ENCODE measurements at regions not wholly inside any gene's neighbourhood (a gene's known extent, or its start where the extent isn't known, plus 50 kb on each side); places are given as distances from the start of the nearest gene placed in this dataset.

- no peak overlapping the region for H3K27ac ChIP-seq (ENCODE audit: low read length)
- no peaks in the 10 kb centered on the region for H3K4me1 ChIP-seq (ENCODE audit: insufficient read depth, low read length)
These were observed 123.3 kb downstream of the OGFRL1 start for GRCh38 chr6:71411882-71412281.

DNA sequence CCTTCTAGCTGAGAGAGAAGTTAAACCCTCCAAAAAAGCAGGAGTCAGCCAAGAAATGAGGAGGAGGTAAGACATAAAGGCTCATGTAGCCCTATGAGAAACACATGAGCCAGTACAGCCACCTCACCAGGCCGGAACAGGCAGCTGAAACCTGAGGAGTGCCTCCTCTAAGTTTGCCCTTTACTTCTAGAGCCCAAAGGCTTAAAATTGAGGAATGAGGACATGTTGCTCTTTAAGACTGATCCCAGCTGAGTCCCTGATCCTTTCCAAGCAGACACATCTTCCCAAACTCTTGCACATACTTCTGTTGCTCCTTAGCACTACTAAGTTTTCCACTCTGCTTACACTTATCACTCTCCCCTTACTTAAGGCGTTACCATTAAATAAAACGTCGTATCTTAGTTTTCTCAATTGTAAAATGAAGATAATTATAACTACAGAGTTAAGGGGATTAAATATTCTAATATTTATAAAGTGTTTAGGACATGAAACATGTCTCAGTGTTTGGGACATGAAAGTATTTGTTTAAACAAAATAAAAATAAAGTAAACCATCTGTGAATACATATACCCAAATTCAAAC is 124.0 kb downstream of the OGFRL1 start:
- ATAC-seq (ENCODE audit: insufficient read depth, low read depth) (no peak), DNase-seq (no peak)
- Histone ChIP-seq H3K9me3 (ENCODE audit: insufficient read depth, low read length, severe bottlenecking) (no peaks in the 10 kb centered on the region), H3K9ac (ENCODE audit: low read depth, low read length) (no peak overlapping the region), H3K27ac (ENCODE audit: low read length) (no peak overlapping the region), H4K20me1 (ENCODE audit: insufficient read depth, low read length) (no peaks in the 10 kb centered on the region), H2AFZ (ENCODE audit: low read depth, low read length) (no peak overlapping the region), H3K27me3 (ENCODE audit: insufficient read depth, low read length, poor library complexity) (no peaks in the 10 kb centered on the region), H3K36me3 (ENCODE audit: insufficient read depth, low read length) (no peaks in the 10 kb centered on the region), H3K4me2 (ENCODE audit: insufficient read depth, low read length) (no peak overlapping the region), H3K4me1 (ENCODE audit: insufficient read depth, low read length) (no peaks in the 10 kb centered on the region), H3K79me2 (ENCODE audit: insufficient read depth, low read length) (no peaks in the 10 kb centered on the region), H3K4me3 (ENCODE audit: low read depth in 1 of 2, low read length in 2 of 2) (no peak overlapping the region)
- TF ChIP-seq, protein P1, sequence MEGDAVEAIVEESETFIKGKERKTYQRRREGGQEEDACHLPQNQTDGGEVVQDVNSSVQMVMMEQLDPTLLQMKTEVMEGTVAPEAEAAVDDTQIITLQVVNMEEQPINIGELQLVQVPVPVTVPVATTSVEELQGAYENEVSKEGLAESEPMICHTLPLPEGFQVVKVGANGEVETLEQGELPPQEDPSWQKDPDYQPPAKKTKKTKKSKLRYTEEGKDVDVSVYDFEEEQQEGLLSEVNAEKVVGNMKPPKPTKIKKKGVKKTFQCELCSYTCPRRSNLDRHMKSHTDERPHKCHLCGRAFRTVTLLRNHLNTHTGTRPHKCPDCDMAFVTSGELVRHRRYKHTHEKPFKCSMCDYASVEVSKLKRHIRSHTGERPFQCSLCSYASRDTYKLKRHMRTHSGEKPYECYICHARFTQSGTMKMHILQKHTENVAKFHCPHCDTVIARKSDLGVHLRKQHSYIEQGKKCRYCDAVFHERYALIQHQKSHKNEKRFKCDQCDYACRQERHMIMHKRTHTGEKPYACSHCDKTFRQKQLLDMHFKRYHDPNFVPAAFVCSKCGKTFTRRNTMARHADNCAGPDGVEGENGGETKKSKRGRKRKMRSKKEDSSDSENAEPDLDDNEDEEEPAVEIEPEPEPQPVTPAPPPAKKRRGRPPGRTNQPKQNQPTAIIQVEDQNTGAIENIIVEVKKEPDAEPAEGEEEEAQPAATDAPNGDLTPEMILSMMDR (IDR thresholded peaks at IDR 0.05; ENCODE audit: borderline replicate concordance, extremely low read depth, low read length, poor library complexity, severe bottlenecking) = no peak
- TF ChIP-seq EZH2 (IDR thresholded peaks at IDR 0.05; ENCODE audit: borderline replicate concordance, low read depth, low read length, severe bottlenecking) = no peak

More at GRCh38 chr6:71411882-71412281, 123.3 kb downstream of the OGFRL1 start:
- Histone ChIP-seq H3K4me3 (ENCODE audit: low read depth in 1 of 2, low read length in 2 of 2) (no peak overlapping the region), H3K9ac (ENCODE audit: low read depth, low read length) (no peak overlapping the region), H3K36me3 (ENCODE audit: insufficient read depth, low read length) (no peaks in the 10 kb centered on the region), H4K20me1 (ENCODE audit: insufficient read depth, low read length) (no peaks in the 10 kb centered on the region), H3K79me2 (ENCODE audit: insufficient read depth, low read length) (no peaks in the 10 kb centered on the region), H3K9me3 (ENCODE audit: insufficient read depth, low read length, severe bottlenecking) (no peaks in the 10 kb centered on the region), H3K27me3 (ENCODE audit: insufficient read depth, low read length, poor library complexity) (no peaks in the 10 kb centered on the region), H2AFZ (ENCODE audit: low read depth, low read length) (no peak overlapping the region), H3K4me2 (ENCODE audit: insufficient read depth, low read length) (no peak overlapping the region)
- no peak for DNase-seq
- no peak for ATAC-seq (ENCODE audit: insufficient read depth, low read depth)
- no peak for TF ChIP-seq EZH2 (IDR thresholded peaks at IDR 0.05; ENCODE audit: borderline replicate concordance, low read depth, low read length, severe bottlenecking)
- TF ChIP-seq, protein P1 (IDR thresholded peaks at IDR 0.05; ENCODE audit: borderline replicate concordance, extremely low read depth, low read length, poor library complexity, severe bottlenecking) = no peak

DNA sequence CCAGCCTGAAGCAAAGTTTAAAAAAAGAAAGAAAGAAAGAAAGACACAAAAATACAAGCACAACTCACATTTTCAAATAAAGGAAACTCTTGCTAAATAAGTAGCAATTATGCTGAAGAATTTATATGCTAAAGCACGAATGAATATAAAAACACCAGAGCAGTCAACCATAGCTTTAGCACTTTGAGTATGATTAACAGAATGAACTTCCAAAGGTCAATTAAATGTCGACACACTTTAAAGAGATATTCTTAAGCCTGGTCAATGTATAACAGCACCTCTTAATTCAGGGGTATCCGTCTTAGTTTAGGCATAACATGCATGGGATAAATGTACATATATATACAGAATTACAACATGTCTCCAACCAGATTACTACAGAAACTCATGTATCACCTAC is 125.9 kb downstream of the OGFRL1 start:
- no peak overlapping the region for H2AFZ ChIP-seq (ENCODE audit: low read depth, low read length)
- H4K20me1 ChIP-seq (ENCODE audit: insufficient read depth, low read length) = no peaks in the 10 kb centered on the region
- H3K9me3 ChIP-seq (ENCODE audit: insufficient read depth, low read length, severe bottlenecking) = no peaks in the 10 kb centered on the region
- H3K27ac ChIP-seq (ENCODE audit: low read length) = no peak overlapping the region
- no peak overlapping the region for H3K4me3 ChIP-seq (ENCODE audit: low read depth in 1 of 2, low read length in 2 of 2)
- H3K4me2 ChIP-seq (ENCODE audit: insufficient read depth, low read length) = no peak overlapping the region
- no peaks in the 10 kb centered on the region for H3K4me1 ChIP-seq (ENCODE audit: insufficient read depth, low read length)
- H3K9ac ChIP-seq (ENCODE audit: low read depth, low read length) = no peak overlapping the region
- no peak for ATAC-seq (ENCODE audit: insufficient read depth, low read depth)
- no peak for TF ChIP-seq EZH2 (IDR thresholded peaks at IDR 0.05; ENCODE audit: borderline replicate concordance, low read depth, low read length, severe bottlenecking)
- TF ChIP-seq, protein P1 (IDR thresholded peaks at IDR 0.05; ENCODE audit: borderline replicate concordance, extremely low read depth, low read length, poor library complexity, severe bottlenecking) = no peak
- no peak for DNase-seq
- no peaks in the 10 kb centered on the region for H3K79me2 ChIP-seq (ENCODE audit: insufficient read depth, low read length)
- no peaks in the 10 kb centered on the region for H3K36me3 ChIP-seq (ENCODE audit: insufficient read depth, low read length)
- H3K27me3 ChIP-seq (ENCODE audit: insufficient read depth, low read length, poor library complexity) = no peaks in the 10 kb centered on the region

All from DND-41 (cell line).